ENCODE measurements at regions not wholly inside any gene's neighbourhood (a gene's known extent, or its start where the extent isn't known, plus 50 kb on each side); places are given as distances from the start of the nearest gene placed in this dataset.

- TF ChIP-seq POLR2A (IDR thresholded peaks at IDR 0.05): no peak
- TF ChIP-seq, protein P1, sequence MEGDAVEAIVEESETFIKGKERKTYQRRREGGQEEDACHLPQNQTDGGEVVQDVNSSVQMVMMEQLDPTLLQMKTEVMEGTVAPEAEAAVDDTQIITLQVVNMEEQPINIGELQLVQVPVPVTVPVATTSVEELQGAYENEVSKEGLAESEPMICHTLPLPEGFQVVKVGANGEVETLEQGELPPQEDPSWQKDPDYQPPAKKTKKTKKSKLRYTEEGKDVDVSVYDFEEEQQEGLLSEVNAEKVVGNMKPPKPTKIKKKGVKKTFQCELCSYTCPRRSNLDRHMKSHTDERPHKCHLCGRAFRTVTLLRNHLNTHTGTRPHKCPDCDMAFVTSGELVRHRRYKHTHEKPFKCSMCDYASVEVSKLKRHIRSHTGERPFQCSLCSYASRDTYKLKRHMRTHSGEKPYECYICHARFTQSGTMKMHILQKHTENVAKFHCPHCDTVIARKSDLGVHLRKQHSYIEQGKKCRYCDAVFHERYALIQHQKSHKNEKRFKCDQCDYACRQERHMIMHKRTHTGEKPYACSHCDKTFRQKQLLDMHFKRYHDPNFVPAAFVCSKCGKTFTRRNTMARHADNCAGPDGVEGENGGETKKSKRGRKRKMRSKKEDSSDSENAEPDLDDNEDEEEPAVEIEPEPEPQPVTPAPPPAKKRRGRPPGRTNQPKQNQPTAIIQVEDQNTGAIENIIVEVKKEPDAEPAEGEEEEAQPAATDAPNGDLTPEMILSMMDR (IDR thresholded peaks at IDR 0.05): no peak
Observed at GRCh38 chr14:65834812-65835211, 422.3 kb downstream of the FUT8 start.
